Type B pancreatic cell (in vitro differentiated cells): ENCODE measurements at regions not wholly inside any gene's neighbourhood (a gene's known extent, or its start where the extent isn't known, plus 50 kb on each side); places are given as distances from the start of the nearest gene placed in this dataset.
A peak's percentile ranks its signal among the peaks of the same experiment; 100 is the strongest.
"Not testable (repeated sequence)": the region's sequence is repeated elsewhere in the genome, so short reads cannot be mapped to it uniquely, and the experiment has no call there.

Experiments
- DNase-seq: peaks from one replicate; pipeline ENCODE4 v3.0.0; 2021; ENCODE audit warnings: mixed read lengths; ENCODE audit not compliant: unreplicated experiment; ENCODE audit errors: extremely low spot score
- H3K27ac Mint-ChIP-seq: 2 replicates; pipeline ENCODE4 v1.8.0; 2021; ENCODE audit warnings: mild to moderate bottlenecking, mixed read lengths
- H3K27me3 Mint-ChIP-seq: 2 replicates; pipeline ENCODE4 v1.8.0; 2021; ENCODE audit warnings: mixed read lengths
- H3K36me3 Mint-ChIP-seq: 2 replicates; pipeline ENCODE4 v1.8.0; 2021; ENCODE audit warnings: mixed read lengths
- H3K4me1 Mint-ChIP-seq: one replicate; pipeline ENCODE4 v1.8.0; 2021; ENCODE audit warnings: mixed read lengths; ENCODE audit not compliant: unreplicated experiment
- H3K4me3 Mint-ChIP-seq: 2 replicates; pipeline ENCODE4 v1.8.0; 2021; ENCODE audit warnings: mild to moderate bottlenecking, mixed read lengths
- H3K9me3 Mint-ChIP-seq: 2 replicates; pipeline ENCODE4 v1.8.0; 2021; ENCODE audit warnings: mixed read lengths
- TF ChIP-seq, protein P1 (sequence below): fragments of 200-600 bp; sonication (generic); conservative IDR thresholded peaks from 2 replicates; pipeline ENCODE4 v1.5.0; 2021; ENCODE audit warnings: antibody characterized with exemption, mild to moderate bottlenecking

DNA sequence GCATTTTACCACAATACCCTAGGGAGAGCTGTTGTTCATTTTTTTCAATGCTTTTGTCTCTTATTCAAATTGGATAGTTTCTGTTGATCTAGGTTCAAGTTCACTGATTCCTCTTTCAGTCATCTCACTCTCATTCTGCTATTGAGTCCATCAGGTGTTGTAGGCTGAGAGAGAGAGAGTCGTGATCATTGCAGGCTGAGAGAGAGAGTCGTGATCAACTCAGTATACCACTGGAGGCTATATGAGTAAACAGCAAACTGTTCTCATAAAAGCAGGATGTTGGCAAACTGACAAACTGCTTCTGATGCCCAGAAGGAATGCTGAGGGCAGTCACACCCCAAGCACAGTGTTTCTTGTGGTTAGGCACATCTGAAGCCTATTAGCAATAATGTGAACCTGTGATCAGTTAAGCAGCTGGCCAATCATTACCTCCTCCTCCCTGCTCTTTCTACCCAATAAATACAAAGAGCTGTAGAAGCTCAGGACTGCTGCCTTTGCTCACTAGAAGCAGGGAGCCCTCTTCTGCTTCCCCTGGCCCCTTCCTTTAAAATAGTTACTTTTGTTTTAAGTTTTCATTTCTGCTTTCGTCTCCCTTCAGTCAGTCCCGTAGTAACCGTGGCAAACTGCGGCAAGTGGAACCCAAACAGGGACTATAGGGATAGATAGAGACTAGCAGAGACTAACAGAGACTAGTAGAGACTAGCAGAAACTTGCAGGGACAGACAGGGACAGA, 476.1 kb upstream of the ACO1 start:
- no peaks in the 10 kb centered on the region for H3K36me3 Mint-ChIP-seq
- TF ChIP-seq, protein P1, sequence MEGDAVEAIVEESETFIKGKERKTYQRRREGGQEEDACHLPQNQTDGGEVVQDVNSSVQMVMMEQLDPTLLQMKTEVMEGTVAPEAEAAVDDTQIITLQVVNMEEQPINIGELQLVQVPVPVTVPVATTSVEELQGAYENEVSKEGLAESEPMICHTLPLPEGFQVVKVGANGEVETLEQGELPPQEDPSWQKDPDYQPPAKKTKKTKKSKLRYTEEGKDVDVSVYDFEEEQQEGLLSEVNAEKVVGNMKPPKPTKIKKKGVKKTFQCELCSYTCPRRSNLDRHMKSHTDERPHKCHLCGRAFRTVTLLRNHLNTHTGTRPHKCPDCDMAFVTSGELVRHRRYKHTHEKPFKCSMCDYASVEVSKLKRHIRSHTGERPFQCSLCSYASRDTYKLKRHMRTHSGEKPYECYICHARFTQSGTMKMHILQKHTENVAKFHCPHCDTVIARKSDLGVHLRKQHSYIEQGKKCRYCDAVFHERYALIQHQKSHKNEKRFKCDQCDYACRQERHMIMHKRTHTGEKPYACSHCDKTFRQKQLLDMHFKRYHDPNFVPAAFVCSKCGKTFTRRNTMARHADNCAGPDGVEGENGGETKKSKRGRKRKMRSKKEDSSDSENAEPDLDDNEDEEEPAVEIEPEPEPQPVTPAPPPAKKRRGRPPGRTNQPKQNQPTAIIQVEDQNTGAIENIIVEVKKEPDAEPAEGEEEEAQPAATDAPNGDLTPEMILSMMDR, result no peak
- no peak overlapping the region for H3K4me3 Mint-ChIP-seq
- no peaks in the 10 kb centered on the region for H3K9me3 Mint-ChIP-seq
- H3K27ac Mint-ChIP-seq, result no peak overlapping the region
- no peaks in the 10 kb centered on the region for H3K4me1 Mint-ChIP-seq
- DNase-seq, result no peak
- no peaks in the 10 kb centered on the region for H3K27me3 Mint-ChIP-seq

DNA sequence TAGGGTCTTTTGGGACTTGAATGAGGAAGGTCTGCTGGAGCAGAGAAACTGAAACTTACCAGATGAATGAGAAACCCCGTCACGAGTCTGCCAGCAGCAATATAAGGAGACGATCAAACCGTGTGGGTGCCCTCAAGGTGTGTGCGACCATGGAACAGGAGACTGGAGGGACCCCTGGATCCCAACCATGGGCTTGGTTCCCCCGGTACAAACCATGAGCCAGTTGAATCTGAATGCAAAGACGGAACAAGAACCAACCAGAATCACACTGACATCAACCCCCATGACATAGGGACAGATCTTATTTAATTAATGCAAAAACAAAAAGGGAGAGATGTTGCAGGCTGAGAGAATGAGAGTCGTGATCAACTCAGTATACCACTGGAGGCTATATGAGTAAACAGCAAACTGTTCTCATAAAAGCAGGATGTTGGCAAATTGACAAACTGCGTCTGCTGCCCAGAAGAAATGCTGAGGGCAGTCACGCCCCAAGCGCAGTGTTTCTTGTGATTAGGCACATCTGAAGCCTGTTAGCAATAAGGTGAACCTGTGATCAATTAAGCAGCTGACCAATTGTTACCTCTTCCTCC, 475.5 kb upstream of the ACO1 start:
- no peaks in the 10 kb centered on the region for H3K36me3 Mint-ChIP-seq
- no peaks in the 10 kb centered on the region for H3K4me1 Mint-ChIP-seq
- no peak overlapping the region for H3K4me3 Mint-ChIP-seq
- H3K9me3 Mint-ChIP-seq, result no peaks in the 10 kb centered on the region
- H3K27ac Mint-ChIP-seq, result no peak overlapping the region
- H3K27me3 Mint-ChIP-seq, result no peaks in the 10 kb centered on the region
- TF ChIP-seq, protein P1, result no peak
- no peak for DNase-seq

DNA sequence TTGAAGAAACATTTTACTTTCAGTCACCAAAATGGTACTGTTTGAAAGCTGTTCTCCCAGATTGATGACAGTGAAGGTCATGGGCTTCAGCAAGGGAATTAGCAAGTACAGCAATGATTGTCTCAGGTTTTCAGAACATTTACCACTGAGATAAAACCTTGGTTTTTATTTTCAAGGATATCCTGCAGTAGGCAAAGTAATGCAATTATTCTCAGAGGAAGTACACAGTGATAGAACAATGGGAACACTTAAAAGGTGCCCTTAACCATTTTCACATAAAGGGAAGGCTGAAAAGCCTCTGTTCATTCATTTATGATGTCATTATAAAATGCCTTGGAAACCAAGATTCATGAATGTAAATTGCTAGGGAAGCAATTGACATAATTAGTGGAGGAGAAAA, 471.8 kb upstream of the ACO1 start:
- Mint-ChIP-seq H3K36me3 (no peaks in the 10 kb centered on the region), H3K27ac (no peak overlapping the region), H3K27me3 (no peaks in the 10 kb centered on the region), H3K9me3 (no peaks in the 10 kb centered on the region), H3K4me1 (no peaks in the 10 kb centered on the region), H3K4me3 (no peak overlapping the region)
- DNase-seq, result no peak
- TF ChIP-seq, protein P1, result no peak

DNA sequence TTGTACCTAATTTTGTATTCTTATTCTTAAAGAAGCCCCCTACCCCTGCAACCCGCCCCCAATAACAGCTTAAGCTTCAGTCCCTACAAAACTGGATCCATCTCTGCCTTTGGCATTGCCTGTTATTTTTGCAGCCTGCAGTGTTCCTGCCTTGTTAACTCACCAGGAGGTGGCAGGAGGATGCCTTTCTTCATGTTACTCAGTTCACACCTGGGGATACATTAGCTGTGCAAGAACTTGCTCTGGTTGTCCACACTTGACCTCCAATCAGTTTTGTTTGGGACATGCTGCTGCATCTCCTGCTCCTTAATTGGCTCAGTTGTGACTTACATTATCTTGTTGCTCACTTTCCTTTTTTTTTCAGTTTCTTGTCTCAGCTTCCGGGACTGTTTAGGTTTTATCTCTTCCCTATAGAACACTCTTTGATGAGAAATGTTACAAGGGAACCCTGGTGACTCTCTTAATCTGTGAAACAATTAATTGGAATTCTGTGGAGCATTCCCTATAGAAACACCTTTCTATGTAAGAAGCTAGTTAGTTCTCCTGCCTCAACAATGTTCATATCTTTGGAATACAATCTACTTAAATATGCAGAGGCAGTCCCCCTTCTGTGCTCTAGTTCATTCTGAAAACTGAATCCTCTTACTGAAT, 467.7 kb upstream of the ACO1 start:
- TF ChIP-seq, protein P1, result peak; percentile 21
- Mint-ChIP-seq H3K4me1 (no peaks in the 10 kb centered on the region), H3K9me3 (no peaks in the 10 kb centered on the region), H3K36me3 (no peaks in the 10 kb centered on the region), H3K27me3 (no peaks in the 10 kb centered on the region), H3K4me3 (no peak overlapping the region), H3K27ac (no peak overlapping the region)
- DNase-seq, result no peak

DNA sequence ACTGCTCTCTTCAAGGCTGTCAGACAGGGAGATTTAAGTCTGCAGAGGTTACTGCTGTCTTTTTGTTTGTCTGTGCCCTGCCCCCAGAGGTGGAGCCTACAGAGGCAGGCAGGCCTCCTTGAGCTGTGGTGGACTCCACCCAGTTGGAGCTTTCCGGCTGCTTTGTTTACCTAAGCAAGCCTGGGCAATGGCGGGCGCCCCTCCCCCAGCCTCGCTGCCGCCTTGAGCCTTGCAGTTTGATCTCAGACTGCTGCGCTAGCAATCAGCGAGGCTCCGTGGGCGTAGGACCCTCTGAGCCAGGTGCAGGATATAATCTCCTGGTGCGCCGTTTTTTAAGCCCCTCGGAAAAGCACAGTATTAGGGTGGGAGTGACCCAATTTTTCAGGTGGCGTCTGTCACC, 446.7 kb upstream of the ACO1 start:
- not testable (repeated sequence) for H3K36me3 Mint-ChIP-seq, H3K4me1 Mint-ChIP-seq, H3K4me3 Mint-ChIP-seq, H3K27ac Mint-ChIP-seq, H3K27me3 Mint-ChIP-seq
- H3K9me3 Mint-ChIP-seq, result peaks cover 13% of the 10 kb centered on the region
- DNase-seq, result peak; percentile 48

DNA sequence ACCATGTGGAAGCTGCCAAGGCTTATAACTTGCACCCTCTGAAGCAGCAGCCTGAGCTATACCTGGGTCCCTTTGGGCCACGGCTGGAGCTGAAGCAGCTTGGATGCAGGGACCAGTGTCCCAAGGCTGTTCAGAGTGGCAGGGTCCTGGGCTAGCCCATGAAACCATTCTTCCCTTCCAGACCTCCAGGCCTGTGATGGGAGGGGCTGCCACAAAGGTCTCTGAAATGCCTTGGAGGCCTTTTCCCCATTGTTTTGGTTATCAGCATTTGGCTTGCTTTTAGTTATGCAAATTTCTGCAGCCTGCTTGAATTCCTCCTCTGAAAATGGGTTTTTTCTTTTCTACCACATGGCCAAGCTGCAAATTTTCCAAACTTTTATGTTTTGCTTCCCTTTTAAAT, 433.7 kb upstream of the ACO1 start:
- no peaks in the 10 kb centered on the region for H3K9me3 Mint-ChIP-seq
- no peak for DNase-seq
- H3K27me3 Mint-ChIP-seq, result no peaks in the 10 kb centered on the region
- H3K36me3 Mint-ChIP-seq, result no peaks in the 10 kb centered on the region
- no peak overlapping the region for H3K27ac Mint-ChIP-seq
- no peak overlapping the region for H3K4me3 Mint-ChIP-seq
- H3K4me1 Mint-ChIP-seq, result no peaks in the 10 kb centered on the region
- TF ChIP-seq, protein P1, result no peak
